GM12865 (cell line): ENCODE measurements at regions not wholly inside any gene's neighbourhood (a gene's known extent, or its start where the extent isn't known, plus 50 kb on each side); places are given as distances from the start of the nearest gene placed in this dataset.

Experiments
- DNase-seq: peaks from one replicate; pipeline ENCODE4 v3.0.0; 2010; ENCODE audit warnings: low read depth
- H3K4me3 ChIP-seq: 2 replicates; pipeline ENCODE4 v1.5.1; 2011; ENCODE audit warnings: mild to moderate bottlenecking, low read depth, low read length, control low read depth
- TF ChIP-seq, protein P1 (sequence below): IDR thresholded peaks from 2 replicates; pipeline ENCODE4 v1.5.1; 2011; ENCODE audit warnings: low read length, control low read depth, low read depth, inconsistent platforms; ENCODE audit not compliant: insufficient read depth; ENCODE audit errors: missing control alignments

DNA sequence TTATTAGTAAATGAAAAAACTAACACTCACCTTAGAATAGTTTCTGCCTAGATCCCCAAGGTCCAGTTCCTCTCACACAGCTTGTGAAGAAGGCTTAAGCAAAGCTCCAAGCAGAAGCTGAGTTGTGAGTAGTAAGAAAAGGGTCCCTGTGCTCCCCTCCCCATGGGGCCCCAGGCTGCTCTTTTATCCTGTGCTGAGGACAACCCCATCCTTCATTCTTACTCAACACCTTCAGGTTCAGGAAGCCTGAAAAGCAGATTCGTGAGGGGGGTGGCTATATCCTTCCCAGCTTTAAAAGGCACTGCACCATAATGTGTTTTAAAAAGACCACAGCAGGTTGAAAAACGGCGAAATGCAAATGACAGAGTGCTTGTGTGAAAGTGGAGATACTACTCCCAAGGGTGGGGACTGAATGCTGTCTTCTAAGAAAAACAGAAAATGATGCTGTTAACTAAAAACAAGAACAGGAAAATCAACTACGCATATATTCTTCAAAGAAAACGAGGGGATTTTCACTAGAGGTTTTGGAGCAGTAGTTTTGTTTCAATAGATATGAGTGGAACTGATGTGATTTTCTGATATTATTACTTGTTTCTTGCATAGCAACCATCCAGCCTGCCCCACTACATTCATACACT is 182.7 kb downstream of the KTN1 start:
- H3K4me3 ChIP-seq = peak overlapping the region; percentile 10; the same call in 1 of the 2 replicates
- DNase-seq = peak; percentile 71
- TF ChIP-seq, protein P1, sequence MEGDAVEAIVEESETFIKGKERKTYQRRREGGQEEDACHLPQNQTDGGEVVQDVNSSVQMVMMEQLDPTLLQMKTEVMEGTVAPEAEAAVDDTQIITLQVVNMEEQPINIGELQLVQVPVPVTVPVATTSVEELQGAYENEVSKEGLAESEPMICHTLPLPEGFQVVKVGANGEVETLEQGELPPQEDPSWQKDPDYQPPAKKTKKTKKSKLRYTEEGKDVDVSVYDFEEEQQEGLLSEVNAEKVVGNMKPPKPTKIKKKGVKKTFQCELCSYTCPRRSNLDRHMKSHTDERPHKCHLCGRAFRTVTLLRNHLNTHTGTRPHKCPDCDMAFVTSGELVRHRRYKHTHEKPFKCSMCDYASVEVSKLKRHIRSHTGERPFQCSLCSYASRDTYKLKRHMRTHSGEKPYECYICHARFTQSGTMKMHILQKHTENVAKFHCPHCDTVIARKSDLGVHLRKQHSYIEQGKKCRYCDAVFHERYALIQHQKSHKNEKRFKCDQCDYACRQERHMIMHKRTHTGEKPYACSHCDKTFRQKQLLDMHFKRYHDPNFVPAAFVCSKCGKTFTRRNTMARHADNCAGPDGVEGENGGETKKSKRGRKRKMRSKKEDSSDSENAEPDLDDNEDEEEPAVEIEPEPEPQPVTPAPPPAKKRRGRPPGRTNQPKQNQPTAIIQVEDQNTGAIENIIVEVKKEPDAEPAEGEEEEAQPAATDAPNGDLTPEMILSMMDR = no peak

DNA sequence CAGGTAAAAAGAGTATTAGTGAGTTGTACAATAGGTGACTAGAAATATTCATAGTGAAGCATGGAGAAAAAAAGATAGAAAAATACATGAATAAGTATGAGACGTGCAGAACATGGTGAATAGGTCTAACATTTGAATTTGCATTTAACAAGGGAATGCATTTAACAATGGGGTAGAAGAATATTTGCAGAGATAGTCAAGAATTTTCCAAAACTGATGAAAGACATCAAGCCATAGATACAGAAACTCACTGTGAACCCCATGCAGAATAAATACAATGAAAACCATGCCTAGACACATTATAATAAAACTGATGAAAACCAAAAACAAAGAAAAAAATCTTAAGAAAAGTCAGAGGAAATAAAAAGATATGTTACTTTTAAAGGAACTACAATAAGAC is 184.8 kb downstream of the KTN1 start:
- no peak for DNase-seq
- H3K4me3 ChIP-seq = no peak overlapping the region
- TF ChIP-seq, protein P1 = no peak

DNA sequence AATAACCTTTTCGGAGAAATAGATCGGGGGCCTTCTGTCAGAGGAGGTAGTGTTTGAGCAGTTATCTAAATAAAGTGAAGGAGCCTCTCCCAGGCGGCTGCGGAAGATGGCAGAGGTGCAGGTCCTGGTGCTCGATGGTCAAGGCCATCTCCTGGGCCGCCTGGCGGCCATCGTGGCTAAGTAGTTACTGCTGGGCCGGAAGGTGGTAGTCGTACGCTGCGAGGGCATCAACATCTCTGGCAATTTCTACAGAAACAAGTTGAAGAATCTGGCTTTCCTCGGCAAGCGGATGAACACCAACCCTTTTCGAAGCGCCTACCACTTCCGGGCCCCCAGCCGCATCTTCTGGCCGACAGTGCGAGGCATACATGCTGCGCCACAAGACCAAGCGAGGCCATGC is 186.1 kb downstream of the KTN1 start:
- DNase-seq = no peak
- H3K4me3 ChIP-seq = no peak overlapping the region
- TF ChIP-seq, protein P1 = no peak

DNA sequence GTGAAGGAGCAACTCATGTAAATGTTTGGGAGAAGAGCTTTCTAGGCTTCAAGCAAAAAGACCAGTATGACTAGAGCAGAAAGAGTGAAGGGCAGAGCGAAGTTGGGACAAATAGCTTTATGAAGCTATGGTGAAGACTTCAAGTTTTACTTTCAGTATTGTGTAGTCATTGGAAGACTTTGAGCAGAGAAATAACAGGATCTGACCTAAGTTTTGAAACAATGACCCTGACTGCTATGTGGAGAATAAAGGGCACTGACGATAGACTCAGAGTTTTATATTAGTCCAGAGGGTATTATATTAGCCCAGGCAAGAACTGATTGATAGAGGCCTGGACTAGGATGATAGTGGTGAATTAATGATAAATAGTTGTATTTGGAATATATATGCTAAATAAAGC is 187.3 kb downstream of the KTN1 start:
- TF ChIP-seq, protein P1 = no peak
- no peak for DNase-seq
- no peak overlapping the region for H3K4me3 ChIP-seq

DNA sequence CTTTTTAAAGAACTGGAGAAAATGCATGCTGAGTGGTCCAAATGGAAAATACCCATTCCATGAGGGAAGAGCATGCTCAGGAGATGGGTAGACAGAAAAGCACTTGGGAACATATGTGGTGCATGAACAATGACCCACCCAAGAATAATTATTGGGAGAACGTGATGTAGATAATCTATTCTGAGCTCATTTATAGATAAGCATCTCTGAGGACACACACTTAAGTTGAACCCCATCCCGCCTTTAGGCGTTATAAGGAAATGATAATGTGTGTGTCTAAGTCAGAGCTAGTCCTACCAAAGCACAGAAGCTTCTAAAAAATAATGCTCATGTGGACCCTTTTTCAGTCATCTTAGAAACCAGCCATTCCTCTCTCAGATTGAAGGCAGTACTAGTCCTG is 189.9 kb downstream of the KTN1 start:
- no peak for DNase-seq
- no peak overlapping the region for H3K4me3 ChIP-seq
- TF ChIP-seq, protein P1 = no peak

DNA sequence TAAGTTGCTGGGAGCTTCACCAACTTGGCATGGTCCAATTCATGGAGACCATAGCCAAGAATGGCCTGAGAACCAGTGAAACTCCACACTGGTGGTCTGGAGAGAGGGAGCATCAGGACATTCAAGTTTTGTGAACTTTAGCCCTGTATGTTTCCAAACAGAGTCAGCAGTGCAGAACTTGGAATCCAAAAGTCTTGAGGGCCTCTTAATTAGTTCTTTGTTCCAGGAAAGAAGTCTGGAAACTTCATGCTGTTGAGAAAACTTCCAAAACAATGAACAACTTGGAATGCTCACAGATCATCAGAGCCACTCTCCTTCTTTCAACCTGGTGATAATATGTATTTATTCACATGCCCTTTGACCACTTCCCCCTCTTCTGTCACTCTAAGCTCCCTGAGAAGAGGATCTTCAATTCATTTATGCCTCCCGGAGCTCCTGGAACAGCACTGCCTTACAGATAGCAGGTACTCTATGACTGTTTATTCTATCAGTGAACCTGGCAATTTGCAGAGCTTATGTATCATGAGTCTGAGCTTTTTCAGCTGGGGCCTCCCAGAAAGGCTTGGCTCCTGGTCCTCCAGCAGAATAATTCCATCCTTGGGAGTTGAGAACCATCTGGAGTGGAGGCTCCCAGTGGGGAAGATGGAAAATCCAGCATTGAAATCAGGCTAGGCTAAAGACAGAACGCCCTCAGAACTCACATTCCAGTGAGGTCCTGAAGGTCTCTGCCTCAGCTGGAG is 191.4 kb downstream of the KTN1 start:
- no peak for DNase-seq
- TF ChIP-seq, protein P1 = no peak
- H3K4me3 ChIP-seq = no peak overlapping the region
